SK-N-MC (cell line): ENCODE measurements at regions not wholly inside any gene's neighbourhood (a gene's known extent, or its start where the extent isn't known, plus 50 kb on each side); places are given as distances from the start of the nearest gene placed in this dataset.

Experiments used
- EZH2 ChIP-seq: fragments of 200-600 bp; sonication (generic); IDR thresholded peaks from one replicate; pipeline ENCODE4 v1.6.1; 2017; ENCODE audit warnings: antibody characterized with exemption
- POLR2AphosphoS5 ChIP-seq: IDR thresholded peaks from 2 replicates; pipeline ENCODE4 v1.6.1; 2012; ENCODE audit warnings: mild to moderate bottlenecking, low read depth, low read length, borderline replicate concordance

GRCh38 chr1:229195246-229195645, 75.7 kb upstream of the RAB4A start:
- TF ChIP-seq EZH2: no peak
- TF ChIP-seq POLR2AphosphoS5: no peak
